CD14-positive monocyte (primary cell): ENCODE measurements at regions not wholly inside any gene's neighbourhood (a gene's known extent, or its start where the extent isn't known, plus 50 kb on each side); places are given as distances from the start of the nearest gene placed in this dataset.

Source experiments
- DNase-seq, 3 donors: peaks; one replicate each; pipeline ENCODE4 v3.0.0-alpha.2; 2011 to 2022
- H2AFZ ChIP-seq: 2 replicates; pipeline ENCODE4 v1.6.0; 2012; ENCODE audit warnings: mild to moderate bottlenecking, low read depth, low read length, inconsistent platforms; ENCODE audit not compliant: insufficient read depth, poor library complexity, severe bottlenecking
- H3K27ac ChIP-seq, 2 donors: 1 replicate in 1 of 2; 2 replicates in 1 of 2; pipeline ENCODE4 v1.5.1; 2012 to 2013; ENCODE audit warnings: low read length in 2 of 2, control low read depth in 1 of 2, inconsistent platforms in 1 of 2, low read depth in 1 of 2, mild to moderate bottlenecking in 1 of 2
- H3K27me3 ChIP-seq, 2 donors: one replicate each; pipeline versions ENCODE4 v1.6.0 to v1.6.1; 2011 to 2013; ENCODE audit warnings: low read length in 2 of 2; ENCODE audit not compliant: control insufficient read depth in 2 of 2, insufficient read depth in 2 of 2
- H3K36me3 ChIP-seq, 2 donors: replicated peaks in 1 of 2; 1 replicate in 1 of 2; 2 replicates in 1 of 2; pipeline versions ENCODE4 v1.5.1 to v1.6.1; 2012 to 2013; ENCODE audit warnings: low read length in 2 of 2, control low read depth in 1 of 2, inconsistent platforms in 1 of 2, mild to moderate bottlenecking in 1 of 2; ENCODE audit not compliant: insufficient read depth in 2 of 2, control insufficient read depth in 1 of 2
- H3K4me1 ChIP-seq, 2 donors: 1 replicate in 1 of 2; 2 replicates in 1 of 2; pipeline versions ENCODE4 v1.5.1 to v1.6.1; 2012 to 2013; ENCODE audit warnings: low read length in 2 of 2, control low read depth in 1 of 2, inconsistent platforms in 1 of 2, mild to moderate bottlenecking in 1 of 2, moderate library complexity in 1 of 2; ENCODE audit not compliant: insufficient read depth in 2 of 2, control insufficient read depth in 1 of 2
- H3K4me2 ChIP-seq: replicated peaks from 2 replicates; pipeline ENCODE3; 2012; ENCODE audit warnings: low read length, moderate library complexity, mild to moderate bottlenecking; ENCODE audit not compliant: poor library complexity, severe bottlenecking; ENCODE audit errors: extremely low read depth
- H3K4me3 ChIP-seq, 3 experiments: fragments of 200-600 bp in 1 of 3; sonication (generic) in 1 of 3; replicated peaks in 1 of 3; 1 replicate in 2 of 3; 2 replicates in 1 of 3; pipeline ENCODE4 v1.5.1; 2011 to 2013; ENCODE audit warnings: low read length in 3 of 3, mild to moderate bottlenecking in 3 of 3, control low read depth in 2 of 3, low read depth in 2 of 3, inconsistent platforms in 1 of 3, moderate library complexity in 1 of 3
- H3K79me2 ChIP-seq: 2 replicates; pipeline ENCODE4 v1.6.0; 2012; ENCODE audit warnings: mild to moderate bottlenecking, control low read depth, inconsistent platforms, low read length, moderate library complexity; ENCODE audit not compliant: insufficient read depth
- H3K9ac ChIP-seq: 2 replicates; pipeline ENCODE4 v1.6.0; 2017; ENCODE audit warnings: low read length, mild to moderate bottlenecking; ENCODE audit not compliant: insufficient read depth, poor library complexity, severe bottlenecking
- H3K9me3 ChIP-seq, 2 donors: replicated peaks in 1 of 2; 1 replicate in 1 of 2; 2 replicates in 1 of 2; pipeline versions ENCODE4 v1.5.1 to v1.6.1; 2012 to 2013; ENCODE audit warnings: low read length in 2 of 2, control low read depth in 1 of 2; ENCODE audit not compliant: control insufficient read depth in 1 of 2, insufficient read depth in 1 of 2
- H4K20me1 ChIP-seq: 2 replicates; pipeline ENCODE4 v1.6.0; 2012; ENCODE audit warnings: mild to moderate bottlenecking, low read length, control low read depth, moderate library complexity; ENCODE audit not compliant: insufficient read depth
- H3K27ac Mint-ChIP-seq, 7 donors: one replicate each; pipeline ENCODE4 v1.8.0; 2020; ENCODE audit warnings: mild to moderate bottlenecking in 7 of 7, mixed read lengths in 7 of 7, moderate library complexity in 6 of 7, inconsistent platforms in 2 of 7
- H3K27me3 Mint-ChIP-seq, 3 donors: one replicate each; pipeline ENCODE4 v1.8.0; 2021 to 2022; ENCODE audit warnings: low read depth in 3 of 3, mild to moderate bottlenecking in 3 of 3, mixed read lengths in 3 of 3, moderate library complexity in 3 of 3, inconsistent platforms in 1 of 3
- H3K36me3 Mint-ChIP-seq, 2 donors: one replicate each; pipeline ENCODE4 v1.8.0; 2020; ENCODE audit warnings: mixed read lengths in 2 of 2, inconsistent platforms in 1 of 2, mild to moderate bottlenecking in 1 of 2
- H3K4me1 Mint-ChIP-seq: one replicate; pipeline ENCODE4 v1.8.0; 2020; ENCODE audit warnings: mild to moderate bottlenecking, mixed read lengths
- H3K4me3 Mint-ChIP-seq, 2 donors: one replicate each; pipeline ENCODE4 v1.8.0; 2020; ENCODE audit warnings: mild to moderate bottlenecking in 2 of 2, mixed read lengths in 2 of 2, moderate library complexity in 1 of 2
- H3K9me3 Mint-ChIP-seq, 7 donors: one replicate each; pipeline ENCODE4 v1.8.0; 2020 to 2022; ENCODE audit warnings: mixed read lengths in 7 of 7, mild to moderate bottlenecking in 6 of 7, moderate library complexity in 6 of 7, inconsistent platforms in 2 of 7
- WGBS: methylation state at CpG from one replicate; pipeline ENCODE4 v1.1.5; 2013; ENCODE audit warnings: missing lambda C conversion rate; ENCODE audit not compliant: insufficient coverage; 5-methylcytosine and 5-hydroxymethylcytosine counted together
- intact Hi-C, 2 donors: fragments of 100-400 bp; cut with micrococcal nuclease; formaldehyde crosslinking; loops; one replicate each; pipeline versions ENCODE4 v1.15.0 to v1.15.1; 2023
- TF ChIP-seq, protein P1 (sequence below): fragments of 200-600 bp; IDR thresholded peaks from one replicate; pipeline ENCODE4 v1.8.0; 2022; ENCODE audit warnings: antibody characterized with exemption, mild to moderate bottlenecking

DNA sequence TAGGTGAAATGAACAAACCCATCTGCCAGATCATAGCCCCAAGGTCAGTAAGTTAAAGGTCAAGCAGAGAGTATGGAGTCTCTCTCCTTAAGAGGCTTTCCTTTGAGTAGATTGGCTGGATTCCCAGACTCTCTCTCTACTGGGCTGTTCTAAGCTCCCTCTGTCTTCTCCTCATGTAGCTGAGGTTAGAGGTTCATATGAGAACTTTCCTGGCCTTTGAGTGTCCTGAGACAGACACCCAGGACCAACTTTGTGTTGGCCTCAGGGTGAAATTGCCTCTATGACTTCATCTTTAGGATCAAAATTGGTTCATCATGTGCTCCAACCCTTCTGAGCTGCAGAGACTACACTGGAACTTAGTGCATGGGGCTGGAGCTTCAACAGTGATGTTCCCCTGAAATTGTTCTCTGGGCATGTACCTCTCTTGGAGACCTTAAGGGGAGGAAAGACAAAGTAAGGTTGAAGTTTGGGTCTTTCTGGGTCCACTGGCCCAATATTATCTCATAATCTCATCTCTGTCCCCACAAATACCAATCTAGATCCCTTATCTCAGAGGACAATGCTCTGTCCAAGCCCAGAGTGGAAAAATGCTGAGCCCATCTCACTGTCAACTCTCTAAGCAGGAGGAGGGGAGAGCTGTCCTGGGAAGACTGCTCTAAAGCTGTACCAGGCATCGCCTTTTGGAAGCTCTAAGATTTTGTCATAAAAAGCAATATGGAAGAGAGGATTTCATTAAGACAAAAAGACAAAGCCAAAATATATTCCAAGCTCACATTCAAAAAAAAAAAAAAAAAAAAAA, 177.3 kb upstream of the ARL4C start:
- Histone ChIP-seq H3K9me3 (peaks cover 0 to 3% of the 10 kb centered on the region in 2 donors), H3K27me3 (no peaks in the 10 kb centered on the region), H4K20me1 (no peaks in the 10 kb centered on the region), H3K4me2 (no peak overlapping the region), H3K36me3 (no peaks in the 10 kb centered on the region), H2AFZ (no peak overlapping the region), H3K9ac (no peak overlapping the region), H3K4me3 (no peak overlapping the region), H3K79me2 (no peaks in the 10 kb centered on the region), H3K4me1 (no peaks in the 10 kb centered on the region), H3K27ac (no peak overlapping the region)
- intact Hi-C loops = no loop called here
- no peaks in the 10 kb centered on the region for H3K36me3 Mint-ChIP-seq
- no peak overlapping the region for H3K4me3 Mint-ChIP-seq
- H3K4me1 Mint-ChIP-seq = no peaks in the 10 kb centered on the region
- DNase-seq = no peak
- WGBS = no CpG with 5 or more reads among the region's 1 CpG
- TF ChIP-seq, protein P1, sequence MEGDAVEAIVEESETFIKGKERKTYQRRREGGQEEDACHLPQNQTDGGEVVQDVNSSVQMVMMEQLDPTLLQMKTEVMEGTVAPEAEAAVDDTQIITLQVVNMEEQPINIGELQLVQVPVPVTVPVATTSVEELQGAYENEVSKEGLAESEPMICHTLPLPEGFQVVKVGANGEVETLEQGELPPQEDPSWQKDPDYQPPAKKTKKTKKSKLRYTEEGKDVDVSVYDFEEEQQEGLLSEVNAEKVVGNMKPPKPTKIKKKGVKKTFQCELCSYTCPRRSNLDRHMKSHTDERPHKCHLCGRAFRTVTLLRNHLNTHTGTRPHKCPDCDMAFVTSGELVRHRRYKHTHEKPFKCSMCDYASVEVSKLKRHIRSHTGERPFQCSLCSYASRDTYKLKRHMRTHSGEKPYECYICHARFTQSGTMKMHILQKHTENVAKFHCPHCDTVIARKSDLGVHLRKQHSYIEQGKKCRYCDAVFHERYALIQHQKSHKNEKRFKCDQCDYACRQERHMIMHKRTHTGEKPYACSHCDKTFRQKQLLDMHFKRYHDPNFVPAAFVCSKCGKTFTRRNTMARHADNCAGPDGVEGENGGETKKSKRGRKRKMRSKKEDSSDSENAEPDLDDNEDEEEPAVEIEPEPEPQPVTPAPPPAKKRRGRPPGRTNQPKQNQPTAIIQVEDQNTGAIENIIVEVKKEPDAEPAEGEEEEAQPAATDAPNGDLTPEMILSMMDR = no peak
- no peak overlapping the region for H3K27ac Mint-ChIP-seq
- peaks cover 0 to 2% (median 0%) of the 10 kb centered on the region in 3 donors for H3K27me3 Mint-ChIP-seq
- peaks cover 0 to 3% (median 0%) of the 10 kb centered on the region in 7 donors for H3K9me3 Mint-ChIP-seq

DNA sequence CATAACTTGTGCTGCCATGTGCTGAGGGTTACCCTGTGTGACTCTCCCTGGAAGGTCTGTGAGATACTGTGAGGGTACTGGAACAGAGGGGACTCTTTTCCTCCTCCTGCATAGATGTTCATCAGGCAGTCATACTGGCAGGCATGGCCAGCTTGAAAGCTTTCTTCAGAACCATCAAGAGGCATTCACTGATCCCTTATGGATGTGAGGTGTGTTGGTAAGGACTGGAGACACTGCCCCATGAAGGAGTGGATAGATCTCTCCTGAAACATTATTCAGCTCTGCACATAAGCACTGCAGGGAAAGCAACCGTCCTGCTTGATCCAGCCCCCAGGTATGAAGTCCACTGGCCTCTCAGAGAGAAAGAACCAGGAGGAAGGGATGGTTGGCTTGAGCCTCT, 176.6 kb upstream of the ARL4C start:
- no peak overlapping the region for H2AFZ ChIP-seq
- no peaks in the 10 kb centered on the region for H3K36me3 ChIP-seq
- no peak overlapping the region for H3K27ac ChIP-seq
- Mint-ChIP-seq H3K9me3 (peaks cover 0 to 3% (median 0%) of the 10 kb centered on the region in 7 donors), H3K27ac (no peak overlapping the region), H3K4me1 (no peaks in the 10 kb centered on the region), H3K36me3 (no peaks in the 10 kb centered on the region), H3K27me3 (peaks cover 0 to 2% (median 0%) of the 10 kb centered on the region in 3 donors), H3K4me3 (no peak overlapping the region)
- no peak overlapping the region for H3K4me3 ChIP-seq
- H3K79me2 ChIP-seq = no peaks in the 10 kb centered on the region
- H4K20me1 ChIP-seq = no peaks in the 10 kb centered on the region
- H3K4me1 ChIP-seq = no peaks in the 10 kb centered on the region
- no CpG with 5 or more reads among the region's 1 CpG for WGBS
- intact Hi-C loops = no loop called here
- TF ChIP-seq, protein P1 = no peak
- no peak overlapping the region for H3K4me2 ChIP-seq
- peaks cover 0 to 3% of the 10 kb centered on the region in 2 donors for H3K9me3 ChIP-seq
- no peak overlapping the region for H3K9ac ChIP-seq
- no peaks in the 10 kb centered on the region for H3K27me3 ChIP-seq
- DNase-seq = no peak
